Epithelial cell of esophagus (primary cell): ENCODE measurements at regions not wholly inside any gene's neighbourhood (a gene's known extent, or its start where the extent isn't known, plus 50 kb on each side); places are given as distances from the start of the nearest gene placed in this dataset.

Experiments used
- DNase-seq: peaks from one replicate; pipeline ENCODE4 v3.0.0; 2010; ENCODE audit warnings: low read depth
- H3K4me3 ChIP-seq: 2 replicates; pipeline ENCODE4 v1.5.1; 2011; ENCODE audit warnings: mild to moderate bottlenecking, low read length, control low read depth
- TF ChIP-seq, protein P1 (sequence below): IDR thresholded peaks from 2 replicates; pipeline ENCODE4 v1.5.1; 2011; ENCODE audit warnings: low read depth, mild to moderate bottlenecking, low read length, control low read depth, inconsistent platforms; ENCODE audit not compliant: insufficient read depth; ENCODE audit errors: missing control alignments

DNA sequence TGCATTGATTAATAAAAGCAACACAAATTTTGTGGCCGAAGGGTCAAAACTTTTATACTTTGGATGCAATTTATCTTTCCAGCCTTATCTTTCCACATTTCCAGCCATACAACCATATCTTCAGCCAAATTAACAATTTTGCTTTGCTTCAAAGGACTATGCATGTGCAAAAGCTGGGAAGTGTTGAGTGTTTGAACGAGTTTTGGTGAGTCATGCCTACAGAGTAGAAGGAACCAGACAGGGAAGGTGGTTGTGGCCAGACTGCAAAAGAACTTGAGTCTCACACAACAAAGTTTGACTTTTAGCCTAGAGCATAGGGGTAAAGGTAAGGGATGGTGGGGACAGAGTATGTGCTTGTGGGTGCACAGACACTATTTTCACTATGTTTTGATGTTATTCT, 53.0 kb upstream of the GABRA2 start:
- TF ChIP-seq, protein P1, sequence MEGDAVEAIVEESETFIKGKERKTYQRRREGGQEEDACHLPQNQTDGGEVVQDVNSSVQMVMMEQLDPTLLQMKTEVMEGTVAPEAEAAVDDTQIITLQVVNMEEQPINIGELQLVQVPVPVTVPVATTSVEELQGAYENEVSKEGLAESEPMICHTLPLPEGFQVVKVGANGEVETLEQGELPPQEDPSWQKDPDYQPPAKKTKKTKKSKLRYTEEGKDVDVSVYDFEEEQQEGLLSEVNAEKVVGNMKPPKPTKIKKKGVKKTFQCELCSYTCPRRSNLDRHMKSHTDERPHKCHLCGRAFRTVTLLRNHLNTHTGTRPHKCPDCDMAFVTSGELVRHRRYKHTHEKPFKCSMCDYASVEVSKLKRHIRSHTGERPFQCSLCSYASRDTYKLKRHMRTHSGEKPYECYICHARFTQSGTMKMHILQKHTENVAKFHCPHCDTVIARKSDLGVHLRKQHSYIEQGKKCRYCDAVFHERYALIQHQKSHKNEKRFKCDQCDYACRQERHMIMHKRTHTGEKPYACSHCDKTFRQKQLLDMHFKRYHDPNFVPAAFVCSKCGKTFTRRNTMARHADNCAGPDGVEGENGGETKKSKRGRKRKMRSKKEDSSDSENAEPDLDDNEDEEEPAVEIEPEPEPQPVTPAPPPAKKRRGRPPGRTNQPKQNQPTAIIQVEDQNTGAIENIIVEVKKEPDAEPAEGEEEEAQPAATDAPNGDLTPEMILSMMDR, result no peak
- no peak overlapping the region for H3K4me3 ChIP-seq
- peak; percentile 5 for DNase-seq

DNA sequence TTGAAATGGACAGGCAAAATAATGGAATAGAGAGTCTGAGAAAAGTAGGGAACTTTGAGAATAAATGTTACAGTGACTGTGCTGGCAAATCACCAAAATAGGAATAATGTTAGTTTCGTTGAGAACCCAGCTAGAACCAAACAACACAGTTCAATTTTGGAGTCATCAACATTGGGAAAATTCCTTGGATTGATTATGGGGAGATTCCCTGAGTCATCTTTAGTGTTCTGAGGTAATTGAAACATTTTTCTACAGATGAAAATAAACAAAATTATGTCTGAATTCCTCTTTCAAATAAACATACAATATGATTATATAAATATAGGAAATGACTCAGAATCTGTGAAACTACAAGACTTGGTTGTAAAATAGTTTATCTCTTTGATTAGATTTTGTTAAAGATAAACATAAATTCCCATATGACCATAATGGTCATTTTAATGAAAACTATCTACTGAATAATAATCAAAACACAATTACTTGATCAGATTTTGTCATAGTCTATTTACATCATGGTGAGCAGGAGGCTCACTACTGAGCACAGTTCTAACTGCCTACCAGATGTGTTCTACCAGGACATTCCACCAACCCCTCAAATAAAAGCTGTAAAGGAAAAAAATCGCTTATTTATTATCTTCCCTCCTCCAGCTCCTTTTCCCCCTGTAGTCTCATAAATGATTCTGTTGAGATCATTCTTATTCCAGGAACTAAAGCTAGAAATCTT, 51.4 kb upstream of the GABRA2 start:
- DNase-seq, result no peak
- TF ChIP-seq, protein P1, result no peak
- H3K4me3 ChIP-seq, result no peak overlapping the region
